NCI-H128 (cell line): ENCODE measurements at regions not wholly inside any gene's neighbourhood (a gene's known extent, or its start where the extent isn't known, plus 50 kb on each side); places are given as distances from the start of the nearest gene placed in this dataset.
"Not testable (repeated sequence)": the region's sequence is repeated elsewhere in the genome, so short reads cannot be mapped to it uniquely, and the experiment has no call there.

Experiments
- DNase-seq: peaks from one replicate; lab custom pipeline; 2025; ENCODE audit not compliant: unreplicated experiment; lab: John Stamatoyannopoulos, UW

DNA sequence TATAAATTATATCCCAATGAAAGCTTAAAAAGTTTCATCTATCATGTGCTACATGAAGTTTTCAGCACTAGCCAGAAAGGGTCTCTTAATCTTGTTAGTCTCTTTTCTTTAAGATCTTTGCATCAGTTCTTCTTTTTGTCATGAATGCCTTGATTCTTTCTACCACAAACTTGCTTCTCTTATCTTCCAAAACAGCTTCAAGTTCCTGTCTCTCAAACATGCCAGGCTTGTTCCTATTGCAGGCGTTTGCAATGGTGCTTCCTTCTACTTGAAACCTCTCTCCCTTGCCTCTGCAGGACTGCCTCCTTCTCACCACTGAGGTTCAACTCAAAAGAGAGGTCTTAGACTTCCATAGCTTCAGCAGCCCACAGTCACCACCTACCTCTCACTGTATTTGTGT lies 104.3 kb upstream of the FRMD4B start:
- DNase-seq: no peak

DNA sequence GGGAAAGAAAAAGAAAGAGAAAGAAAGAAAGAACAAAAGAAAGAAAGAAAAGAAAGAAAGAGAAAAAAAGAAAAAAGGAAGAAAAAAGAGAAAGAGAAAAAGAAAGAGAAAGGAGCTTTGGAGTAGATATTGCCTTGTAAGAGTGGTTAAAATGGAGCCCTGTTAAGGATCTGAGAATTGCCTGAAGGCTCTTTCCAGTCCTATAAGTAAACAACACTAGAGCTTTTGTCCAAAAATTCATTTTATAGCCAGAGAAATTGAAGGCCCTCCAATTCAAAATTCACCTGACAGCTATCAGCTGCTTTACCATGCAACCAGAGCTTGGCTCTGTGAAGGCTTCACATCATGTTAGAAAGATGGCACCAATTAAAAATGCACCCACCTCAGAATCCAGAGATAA lies 102.1 kb upstream of the FRMD4B start:
- DNase-seq: no peak

DNA sequence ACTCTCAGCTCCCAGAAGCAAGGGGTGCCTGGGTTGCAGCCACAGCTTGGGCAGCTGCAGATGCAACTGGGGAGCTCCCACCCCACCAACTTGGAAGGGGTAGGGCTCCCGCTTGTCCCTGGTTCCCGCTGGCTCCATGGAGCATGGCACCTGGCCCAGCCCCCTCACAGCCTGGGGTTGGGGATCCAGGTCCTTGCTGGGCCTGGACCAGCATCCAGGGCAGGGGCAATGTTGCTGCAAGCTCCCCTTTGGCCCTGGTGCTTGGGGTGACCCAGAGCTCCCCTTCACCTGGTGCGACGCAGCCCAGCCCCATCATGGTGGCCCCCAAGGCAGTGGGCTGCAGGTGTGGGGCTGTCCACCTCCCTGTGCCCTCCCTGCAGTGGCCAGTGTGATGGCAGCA lies 99.6 kb upstream of the FRMD4B start:
- no peak for DNase-seq

DNA sequence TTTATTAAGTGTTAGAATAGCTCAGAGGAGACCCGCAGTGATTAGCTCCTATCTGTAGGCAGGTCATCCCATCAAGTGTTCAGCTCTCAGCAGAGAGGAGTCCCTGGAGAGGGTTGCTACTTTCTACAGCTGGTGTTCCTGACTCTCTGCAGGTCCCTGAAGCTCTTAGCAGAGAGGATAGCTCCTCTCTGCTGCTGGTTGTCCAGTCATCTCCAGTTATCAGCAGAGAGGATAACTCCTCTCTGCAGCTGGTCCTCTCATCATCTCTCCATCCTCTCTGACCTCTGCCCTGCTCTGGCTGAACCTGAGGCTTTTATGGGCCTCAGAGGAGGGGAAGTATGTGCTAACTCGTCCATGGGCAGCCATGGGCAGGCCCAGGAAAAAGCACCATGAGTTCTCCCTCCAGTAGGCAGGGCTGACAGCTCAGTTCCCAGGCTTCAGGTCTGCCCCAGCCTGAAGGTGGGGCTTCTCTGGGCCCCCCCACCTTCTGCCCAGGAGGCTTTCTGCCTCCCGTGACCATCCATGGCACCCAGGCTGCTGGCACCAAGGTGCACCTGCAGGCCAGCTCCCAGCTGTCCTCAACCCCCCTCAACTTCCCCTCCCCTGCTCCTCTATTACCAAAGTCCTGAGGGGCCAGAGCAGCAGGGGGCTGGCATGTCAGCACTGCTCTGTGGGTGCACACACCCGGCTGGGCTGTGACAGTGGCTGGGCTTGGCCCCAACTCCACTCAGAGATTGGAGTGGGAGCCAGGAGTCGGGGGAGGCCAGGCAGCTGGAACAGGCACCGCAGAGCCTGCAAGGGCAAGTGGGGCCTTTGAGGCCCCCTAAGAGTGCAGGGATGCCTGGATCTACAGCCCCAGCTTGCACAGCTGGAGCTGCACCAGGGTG lies 98.9 kb upstream of the FRMD4B start:
- no peak for DNase-seq

DNA sequence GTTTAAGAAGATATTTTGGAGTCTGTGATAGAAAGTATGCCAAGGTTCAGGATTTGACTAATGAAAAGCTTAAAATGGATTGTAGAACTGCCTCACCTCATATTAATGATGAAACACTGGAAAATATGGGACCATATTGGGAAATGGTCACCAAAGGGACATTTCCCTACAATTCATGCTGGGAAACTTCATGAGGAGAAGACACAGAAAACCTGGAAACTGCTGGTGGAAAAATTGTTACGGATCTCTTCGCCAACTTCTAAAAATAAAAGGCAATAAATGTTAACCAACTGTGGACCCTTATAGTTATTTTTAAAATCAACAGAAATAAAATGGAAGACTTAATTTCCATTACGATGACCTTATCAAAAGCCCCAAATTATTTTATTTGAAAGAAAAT lies 97.6 kb upstream of the FRMD4B start:
- DNase-seq: no peak

DNA sequence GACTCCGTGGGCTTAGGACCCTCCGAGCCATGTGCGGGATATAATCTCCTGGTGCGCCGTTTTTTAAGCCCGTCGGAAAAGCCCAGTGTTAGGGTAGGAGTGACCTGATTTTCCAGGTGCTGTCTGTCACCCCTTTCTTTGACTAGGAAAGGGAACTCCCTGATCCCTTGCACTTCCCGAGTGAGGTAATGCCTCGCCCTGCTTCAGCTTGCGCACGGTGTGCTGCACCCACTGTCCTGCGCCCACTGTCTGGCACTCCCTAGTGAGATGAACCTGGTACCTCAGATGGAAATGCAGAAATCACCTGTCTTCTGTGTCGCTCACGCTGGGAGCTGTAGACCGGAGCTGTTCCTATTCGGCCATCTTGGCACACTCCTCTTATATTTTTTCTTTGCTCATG lies 95.1 kb upstream of the FRMD4B start:
- not testable (repeated sequence) for DNase-seq

DNA sequence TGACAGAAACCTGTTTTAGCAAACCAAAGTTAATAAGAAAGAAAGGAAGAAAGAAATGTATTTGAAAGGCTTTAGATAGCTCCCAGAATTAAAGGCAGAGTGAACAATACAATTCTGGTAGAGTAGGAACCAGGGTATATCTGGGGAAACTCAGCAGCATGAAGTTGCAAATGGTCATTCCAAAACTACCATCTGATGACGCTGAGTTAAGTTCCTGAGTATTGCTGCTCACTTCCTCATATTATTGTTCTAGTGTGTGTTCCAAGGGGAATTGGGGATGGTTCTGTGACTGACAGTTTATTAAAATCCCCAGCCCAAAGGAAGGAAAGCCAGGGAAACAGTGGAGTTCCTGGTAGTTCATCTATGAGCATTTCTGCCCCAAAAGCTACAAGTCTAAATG lies 88.3 kb upstream of the FRMD4B start:
- DNase-seq: no peak

DNA sequence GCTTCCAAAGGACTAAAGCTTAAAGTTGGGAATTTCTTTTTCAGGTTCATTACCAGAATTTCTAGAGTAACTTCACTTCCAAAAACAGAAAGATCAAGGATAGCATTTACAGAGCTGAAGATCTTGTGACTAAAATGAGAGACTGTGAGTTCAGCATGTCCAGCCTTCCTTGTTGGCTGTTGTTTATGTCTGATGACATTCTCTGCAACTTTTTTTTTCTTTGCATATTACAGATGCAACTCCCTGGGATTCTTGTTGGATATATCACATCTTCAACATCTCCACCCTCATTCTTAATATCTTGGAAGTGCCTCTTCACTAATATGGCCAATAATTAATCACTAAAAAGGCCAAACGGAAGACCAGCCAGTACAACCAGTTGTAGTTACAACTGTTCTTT lies 86.2 kb upstream of the FRMD4B start:
- DNase-seq: no peak

DNA sequence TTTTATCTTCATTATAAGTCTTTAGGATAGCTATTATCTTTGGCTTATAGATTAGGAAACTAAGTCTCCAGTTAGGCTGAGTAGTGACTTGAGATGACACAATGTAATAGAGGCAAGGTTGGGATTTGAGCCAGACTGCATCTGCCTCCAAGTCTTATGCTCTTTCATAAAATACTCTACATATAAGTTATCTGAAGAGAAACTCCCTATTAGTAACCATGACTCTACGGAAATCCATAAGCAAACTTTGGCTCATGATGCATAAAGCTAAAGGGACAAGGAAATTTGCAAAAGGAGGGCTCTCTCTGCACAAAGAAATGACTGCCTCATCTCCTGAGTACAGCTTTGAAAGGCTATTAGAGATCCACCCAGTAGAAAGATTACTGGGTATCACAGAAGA lies 77.6 kb upstream of the FRMD4B start:
- no peak for DNase-seq

DNA sequence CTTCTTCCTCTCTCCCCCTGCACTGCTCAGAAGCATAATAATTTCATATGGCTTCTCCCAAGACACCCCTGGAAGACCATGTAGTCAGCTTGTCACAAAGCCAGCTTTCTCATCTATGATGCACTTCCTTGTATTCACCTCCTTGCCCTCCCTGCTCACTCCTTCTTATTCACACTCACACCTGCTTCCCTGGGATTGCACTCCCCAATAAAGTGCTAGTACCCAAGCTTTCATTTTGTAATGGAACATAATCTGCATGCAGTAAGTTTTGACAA lies 76.9 kb upstream of the FRMD4B start:
- DNase-seq: no peak

DNA sequence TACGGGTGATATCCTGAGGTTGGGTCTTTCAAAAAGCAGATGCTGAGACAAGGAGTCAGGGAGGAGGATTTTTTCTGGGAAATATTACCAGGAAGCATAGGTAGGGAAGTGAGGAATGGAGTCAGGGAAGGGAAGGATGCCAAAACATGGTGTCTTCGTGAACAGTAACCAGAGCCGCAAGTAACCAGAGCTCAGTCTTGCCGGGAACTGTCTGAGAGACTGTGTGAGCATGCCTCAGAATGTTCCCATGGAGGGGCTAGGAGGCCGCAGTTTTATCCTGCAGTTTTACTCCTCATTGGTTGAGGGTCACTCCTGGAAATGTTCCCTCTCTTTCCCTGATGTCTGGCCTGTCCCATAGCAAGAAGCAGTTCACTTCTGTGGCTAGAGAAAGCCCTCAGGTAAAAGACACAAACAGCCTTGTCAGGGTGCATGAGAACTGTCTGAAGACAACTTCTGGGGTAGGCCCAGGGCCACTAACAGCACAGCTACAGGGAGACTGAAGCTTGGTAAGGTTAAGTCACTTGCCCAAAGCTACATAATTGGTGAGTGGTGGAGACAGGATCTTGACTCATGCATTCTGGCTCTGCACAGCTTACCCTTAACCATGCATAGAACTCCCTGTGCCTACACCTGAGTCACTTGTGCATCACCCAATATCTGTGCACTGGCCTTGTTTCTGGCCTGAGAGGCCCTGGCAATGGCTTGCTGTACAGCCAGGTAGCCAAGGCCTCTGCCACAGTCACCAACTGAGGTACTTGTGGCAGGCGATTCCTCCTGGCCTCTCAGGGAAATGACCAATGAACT lies 76.3 kb upstream of the FRMD4B start:
- DNase-seq: no peak

DNA sequence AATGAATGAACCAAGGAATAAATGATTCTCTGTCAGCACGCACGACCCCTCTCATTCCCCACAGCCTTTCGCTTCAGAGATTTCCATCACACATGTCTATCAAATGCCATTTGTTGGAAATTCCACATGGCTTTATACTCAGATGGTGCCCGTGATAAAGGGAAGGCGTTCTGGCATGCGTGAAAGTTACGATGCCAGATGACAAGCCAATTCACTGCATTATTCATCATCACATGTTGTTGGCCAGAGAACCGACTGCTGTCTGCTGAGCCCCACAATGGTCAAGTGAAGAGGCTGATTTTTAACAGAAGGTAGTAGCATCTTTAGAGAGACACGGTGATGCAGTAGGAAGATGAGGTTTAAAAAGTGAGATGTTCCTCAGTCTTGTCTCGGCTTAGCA lies 74.1 kb upstream of the FRMD4B start:
- no peak for DNase-seq

DNA sequence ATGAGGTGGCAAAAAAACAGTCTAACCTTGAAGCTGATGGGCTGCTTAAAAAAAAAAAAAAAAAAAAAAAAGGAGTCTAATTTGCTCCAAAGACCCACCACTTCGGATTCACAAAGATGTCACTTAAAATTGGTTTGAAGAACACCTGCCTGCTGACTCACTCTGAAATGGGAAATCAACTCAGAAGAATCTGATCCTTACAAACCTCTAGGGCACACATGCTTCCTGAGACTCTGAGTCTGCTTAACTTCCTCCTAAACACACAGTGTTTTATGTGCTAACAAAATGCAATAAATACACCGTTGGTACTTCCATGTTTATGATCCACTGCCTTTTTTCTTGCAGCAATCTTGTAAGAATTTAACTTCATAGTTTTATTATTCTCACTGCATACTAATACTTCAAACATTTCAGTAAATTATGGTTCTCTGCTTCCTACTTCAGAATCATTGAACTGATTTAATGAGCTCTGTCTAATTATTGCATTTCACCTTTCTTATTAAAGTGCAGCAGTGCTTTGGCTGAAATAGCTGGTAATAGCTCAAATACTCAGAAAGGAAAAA lies 73.0 kb upstream of the FRMD4B start:
- no peak for DNase-seq

DNA sequence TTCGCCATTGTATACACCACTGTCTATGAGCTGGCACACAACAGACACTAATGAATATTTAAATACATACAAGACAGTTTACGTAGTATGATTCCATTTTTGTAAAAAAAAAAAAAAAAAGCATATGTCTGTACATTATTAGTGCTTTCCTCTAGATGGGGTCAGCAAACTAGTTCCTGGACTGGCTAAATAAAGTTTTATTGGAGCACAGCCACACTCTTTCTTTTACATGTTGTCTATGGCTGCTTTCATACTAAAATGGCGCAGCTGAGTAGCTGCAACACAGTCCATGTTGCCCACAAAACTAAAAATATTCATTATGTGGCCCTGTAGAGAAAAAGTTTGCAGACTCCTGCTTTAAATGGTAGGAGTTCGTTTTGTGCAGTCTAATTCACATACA lies 70.7 kb upstream of the FRMD4B start:
- no peak for DNase-seq

DNA sequence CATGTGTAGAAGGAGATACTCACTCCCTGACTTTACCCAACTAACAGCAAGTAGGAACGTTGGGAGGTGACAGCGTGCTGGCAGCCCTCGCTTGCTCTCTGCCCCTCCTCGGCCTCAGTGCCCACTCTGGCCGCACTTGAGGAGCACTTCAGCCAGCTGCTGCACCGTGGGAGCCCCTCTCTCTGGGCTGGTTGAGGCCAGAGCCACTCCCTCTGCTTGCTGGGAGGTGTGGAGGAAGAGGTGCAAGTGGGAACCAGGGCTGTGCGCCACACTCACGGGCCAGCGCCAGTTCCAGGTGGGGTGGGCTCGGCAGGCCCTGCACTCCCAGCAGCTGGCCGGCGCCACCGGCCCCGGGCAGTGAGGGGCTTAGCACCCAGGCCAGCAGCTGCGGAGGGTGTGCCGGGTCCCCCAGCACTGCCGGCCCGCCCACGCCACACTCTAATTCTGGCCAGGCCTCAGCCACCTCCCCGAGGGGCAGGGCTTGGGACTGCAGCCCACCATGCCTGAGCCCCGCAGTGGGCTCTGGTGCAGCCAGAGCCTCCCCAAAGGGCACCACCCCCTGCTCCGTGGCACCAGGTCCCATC lies 68.4 kb upstream of the FRMD4B start:
- no peak for DNase-seq

DNA sequence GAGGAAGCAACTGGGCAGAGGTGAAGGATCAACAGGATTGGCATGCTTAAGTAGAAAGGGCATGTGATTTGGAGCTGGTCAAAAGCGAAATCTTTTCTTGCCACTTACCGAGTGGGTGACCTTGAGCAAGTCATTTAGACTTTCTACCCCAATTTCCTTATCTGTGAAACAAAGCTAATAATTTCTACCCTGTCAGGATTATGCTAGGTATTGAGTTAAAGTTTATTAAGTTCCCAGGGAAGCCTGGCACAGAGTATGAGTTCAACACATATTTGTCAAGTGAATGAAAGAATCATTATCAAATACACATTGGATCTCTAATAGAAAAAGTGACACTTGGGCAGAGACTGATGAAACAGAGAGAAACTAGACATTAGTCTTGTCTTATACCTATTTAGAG lies 66.4 kb upstream of the FRMD4B start:
- no peak for DNase-seq

DNA sequence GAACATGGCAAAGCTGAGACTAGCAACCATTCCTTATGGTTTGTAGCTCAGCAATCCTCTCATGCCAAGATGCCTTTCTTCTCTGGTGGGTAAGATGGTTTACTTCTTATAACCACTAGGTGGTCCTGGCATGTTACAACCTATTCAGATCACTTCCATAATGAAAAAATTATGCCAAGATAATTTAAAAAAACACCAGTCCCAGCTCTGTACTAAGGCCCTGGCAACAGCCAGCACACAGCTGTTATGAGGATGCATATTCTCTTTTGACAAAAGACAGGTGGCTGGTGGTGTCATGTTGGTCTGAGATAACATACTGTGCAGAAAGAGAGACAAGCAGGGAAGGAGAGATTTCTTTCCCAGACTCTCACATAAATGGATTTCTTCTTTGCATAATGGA lies 65.7 kb upstream of the FRMD4B start:
- no peak for DNase-seq

DNA sequence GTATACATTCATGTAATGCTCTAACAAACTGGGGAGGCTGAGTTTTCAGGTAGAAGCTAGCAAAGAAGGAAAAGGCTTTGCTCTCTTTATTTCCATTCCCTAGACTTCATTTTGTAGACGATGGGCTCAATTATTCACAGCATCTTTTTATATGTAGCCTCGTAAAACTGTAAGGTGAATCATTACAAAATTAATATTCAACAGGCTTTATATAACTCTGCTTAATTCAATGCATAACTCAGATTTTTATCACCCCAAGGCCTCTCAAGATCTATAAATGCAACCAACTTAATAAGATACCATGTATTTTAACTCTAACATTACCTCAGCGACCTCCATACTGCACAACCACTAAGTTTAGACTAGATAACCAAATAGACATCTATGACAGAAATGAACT lies 63.0 kb upstream of the FRMD4B start:
- no peak for DNase-seq

DNA sequence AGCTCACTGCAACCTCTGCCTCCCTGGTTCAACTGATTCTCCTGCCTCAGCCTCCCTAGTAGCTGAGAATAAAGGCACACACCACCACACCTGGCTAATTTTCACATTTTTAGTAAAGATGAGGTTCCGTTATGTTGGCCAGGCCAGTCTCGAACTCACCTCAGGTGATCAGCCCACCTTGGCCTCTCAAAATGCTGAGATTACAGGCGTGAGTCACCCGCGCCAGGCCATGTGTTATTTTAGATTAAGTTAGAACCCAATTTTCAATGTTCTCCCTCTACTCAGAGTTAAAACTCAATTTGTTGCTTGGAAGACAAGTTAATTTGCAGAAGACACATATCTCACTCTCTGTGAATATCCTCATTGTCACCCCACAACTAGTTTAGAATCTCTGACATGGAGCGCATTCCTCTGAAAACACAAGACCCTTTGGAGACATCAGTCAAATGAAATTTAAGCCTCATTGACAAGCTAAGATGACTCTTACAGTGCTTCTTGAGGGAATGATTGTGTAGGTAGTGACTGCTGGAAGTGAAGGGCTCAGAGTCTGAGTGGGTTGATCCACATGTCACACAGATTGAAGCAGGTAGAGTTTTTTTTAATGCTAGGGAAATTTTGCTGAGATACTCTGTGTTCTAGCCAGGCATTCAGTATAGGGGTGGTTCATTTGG lies 60.6 kb upstream of the FRMD4B start:
- no peak for DNase-seq

DNA sequence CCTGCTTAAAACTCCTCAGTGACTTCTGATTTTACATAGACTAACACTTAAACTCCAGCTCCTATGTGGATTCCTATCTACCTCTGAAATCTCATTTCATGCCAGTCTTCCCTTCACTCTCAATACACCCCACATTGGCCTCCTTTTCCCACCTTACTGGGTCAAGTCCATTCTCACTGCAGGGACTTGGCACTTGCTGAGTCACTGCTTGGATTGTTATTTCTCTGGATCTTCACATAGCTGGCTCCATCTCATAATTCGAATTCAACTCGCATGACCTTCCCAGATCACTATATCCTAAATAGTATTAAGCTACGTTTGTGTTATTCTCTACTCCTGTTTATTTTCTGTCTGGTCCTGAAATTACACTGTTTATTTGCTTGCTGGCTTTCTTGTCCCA lies 59.6 kb upstream of the FRMD4B start:
- DNase-seq: no peak

DNA sequence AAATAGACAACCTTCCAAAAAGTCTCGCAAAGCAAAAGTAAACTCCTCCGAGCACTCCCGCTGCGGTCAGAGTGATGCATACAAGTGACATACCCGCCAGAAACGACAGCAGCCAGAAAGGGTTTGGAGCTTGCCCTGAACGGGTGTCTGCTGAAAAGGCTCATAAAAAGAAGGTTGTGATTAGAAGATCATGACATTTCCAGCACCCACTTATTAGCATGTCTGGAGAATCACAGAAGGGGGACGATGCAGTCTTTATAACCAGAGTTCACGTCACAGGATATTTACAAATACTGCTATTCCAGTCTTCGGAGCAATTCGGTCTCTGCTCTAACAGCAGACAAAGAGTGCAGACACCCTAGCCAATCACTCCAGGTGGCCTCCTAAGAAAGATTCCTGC lies 59.1 kb upstream of the FRMD4B start:
- no peak for DNase-seq
